GM12878 (cell line): ENCODE measurements at regions not wholly inside any gene's neighbourhood (a gene's known extent, or its start where the extent isn't known, plus 50 kb on each side); places are given as distances from the start of the nearest gene placed in this dataset.

Source experiments
- BACH1 ChIP-seq: fragments of 450-650 bp; IDR thresholded peaks from 2 replicates; pipeline ENCODE4 v1.6.1; 2017; ENCODE audit warnings: mild to moderate bottlenecking, borderline replicate concordance
- BMI1 ChIP-seq: fragments of 450-650 bp; IDR thresholded peaks from 2 replicates; pipeline ENCODE4 v1.6.1; 2016; ENCODE audit warnings: mild to moderate bottlenecking, moderate library complexity, borderline replicate concordance
- CTCF ChIP-seq, 3 experiments: IDR thresholded peaks in 2 of 3; conservative IDR thresholded peaks in 1 of 3; 2 replicates each; pipeline ENCODE4 v1.5.1; 2011; ENCODE audit warnings: low read depth in 3 of 3, low read length in 3 of 3, mild to moderate bottlenecking in 3 of 3, control low read depth in 2 of 3, moderate library complexity in 2 of 3, inconsistent platforms in 1 of 3, mixed read lengths in 1 of 3; ENCODE audit not compliant: control insufficient read depth in 2 of 3, insufficient read depth in 1 of 3; ENCODE audit errors: extremely low read depth in 1 of 3
- EZH2 ChIP-seq: IDR thresholded peaks from 2 replicates; pipeline ENCODE4 v1.6.1; 2012; ENCODE audit warnings: low read depth, mild to moderate bottlenecking, control low read depth, inconsistent platforms, low read length, borderline replicate concordance; ENCODE audit not compliant: control insufficient read depth
- HDAC2 ChIP-seq: fragments of 200-600 bp; sonication (generic); IDR thresholded peaks from 2 replicates; pipeline ENCODE4 v1.6.1; 2017
- NRF1 ChIP-seq: conservative IDR thresholded peaks from 2 replicates; pipeline ENCODE4 v1.6.1; 2011; ENCODE audit warnings: mild to moderate bottlenecking, low read depth, low read length, improper control_type of control experiment
- PML ChIP-seq: IDR thresholded peaks from 2 replicates; pipeline ENCODE4 v1.6.1; 2012; ENCODE audit warnings: low read length, inconsistent platforms
- RELA ChIP-seq: fragments of 450-650 bp; IDR thresholded peaks from 2 replicates; pipeline ENCODE4 v1.8.0; 2014; ENCODE audit warnings: borderline replicate concordance; ENCODE audit not compliant: partially characterized antibody
- ZNF207 ChIP-seq: fragments of 450-650 bp; IDR thresholded peaks from 2 replicates; pipeline ENCODE4 v1.6.1; 2014; ENCODE audit warnings: antibody characterized with exemption, mild to moderate bottlenecking, borderline replicate concordance

DNA sequence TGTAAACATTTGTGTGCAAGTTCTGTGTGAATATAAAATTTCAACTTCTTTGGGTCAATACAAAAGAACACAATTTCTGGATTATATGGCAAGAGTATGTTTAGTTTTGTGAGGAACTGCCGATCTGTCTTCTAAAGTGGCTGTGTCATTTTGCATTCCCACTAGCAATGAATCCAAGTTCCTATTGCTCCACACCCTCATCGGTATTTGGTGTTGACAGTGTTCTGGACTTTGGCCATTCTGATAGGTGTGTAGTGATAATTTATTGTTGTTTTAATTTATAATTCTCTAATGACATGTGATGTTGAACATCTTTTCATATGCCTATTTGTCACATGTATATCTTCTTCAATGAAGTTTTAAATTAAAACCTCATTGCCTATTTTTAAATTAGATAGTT is 58.2 kb upstream of the TMC3 start:
- no peak for TF ChIP-seq ZNF207
- TF ChIP-seq CTCF (IDR thresholded peaks at IDR 0.05 in 2 of 3, conservative IDR thresholded peaks at IDR 0.05 in 1 of 3; ENCODE audit: control insufficient read depth in 2 of 3, extremely low read depth in 1 of 3, insufficient read depth in 1 of 3, low read depth in 3 of 3, low read length in 3 of 3): no peak
- no peak for TF ChIP-seq HDAC2
- TF ChIP-seq RELA: no peak
- no peak for TF ChIP-seq PML
- no peak for TF ChIP-seq BMI1
- no peak for TF ChIP-seq BACH1
- no peak for TF ChIP-seq NRF1
- no peak for TF ChIP-seq EZH2
